NCI-H2196 treated with DMSO at 0.1 percent for 48 hours (cell line): ENCODE measurements at regions not wholly inside any gene's neighbourhood (a gene's known extent, or its start where the extent isn't known, plus 50 kb on each side); places are given as distances from the start of the nearest gene placed in this dataset.

Experiments used
- DNase-seq: peaks from one replicate; lab custom pipeline; 2025; ENCODE audit not compliant: unreplicated experiment; lab: John Stamatoyannopoulos, UW

GRCh38 chr13:53200498-53201453 is 172.2 kb downstream of the OLFM4 start:
- peak; percentile 38 for DNase-seq

GRCh38 chr13:53201454-53202225 is 173.0 kb downstream of the OLFM4 start:
- DNase-seq: peak; percentile 11

- DNase-seq: no peak
These were observed 176.0 kb downstream of the OLFM4 start for GRCh38 chr13:53204598-53204997.

- no peak for DNase-seq
These were observed 177.8 kb downstream of the OLFM4 start for GRCh38 chr13:53206455-53206854.

GRCh38 chr13:53207556-53207955 is 178.9 kb downstream of the OLFM4 start:
- no peak for DNase-seq

- DNase-seq: no peak
These were observed 185.8 kb downstream of the OLFM4 start for GRCh38 chr13:53214433-53214832.

- no peak for DNase-seq
These were observed 186.9 kb downstream of the OLFM4 start for GRCh38 chr13:53215563-53215962.

- DNase-seq: no peak
These were observed 188.2 kb downstream of the OLFM4 start for GRCh38 chr13:53216773-53217172.

GRCh38 chr13:53217194-53217593 is 188.6 kb downstream of the OLFM4 start:
- no peak for DNase-seq

- no peak for DNase-seq
These were observed 191.4 kb downstream of the OLFM4 start for GRCh38 chr13:53220038-53220437.

- no peak for DNase-seq
These were observed 209.1 kb downstream of the OLFM4 start for GRCh38 chr13:53237696-53238095.

- DNase-seq: no peak
These were observed 209.6 kb downstream of the OLFM4 start for GRCh38 chr13:53238261-53238660.

GRCh38 chr13:53240401-53241025 is 211.9 kb downstream of the OLFM4 start:
- no peak for DNase-seq

- DNase-seq: no peak
These were observed 213.3 kb downstream of the OLFM4 start for GRCh38 chr13:53241891-53242348.

- no peak for DNase-seq
These were observed 220.6 kb downstream of the OLFM4 start for GRCh38 chr13:53249236-53249635.

GRCh38 chr13:53250272-53250875 is 221.8 kb downstream of the OLFM4 start:
- peak; percentile 6 for DNase-seq

GRCh38 chr13:53250977-53251376 is 222.4 kb downstream of the OLFM4 start:
- DNase-seq: no peak

GRCh38 chr13:53254500-53254899 is 225.9 kb downstream of the OLFM4 start:
- DNase-seq: no peak

- DNase-seq: no peak
These were observed 227.2 kb downstream of the OLFM4 start for GRCh38 chr13:53255795-53256194.

GRCh38 chr13:53260594-53260993 is 232.0 kb downstream of the OLFM4 start:
- no peak for DNase-seq
